HS-5 (cell line): ENCODE measurements at regions not wholly inside any gene's neighbourhood (a gene's known extent, or its start where the extent isn't known, plus 50 kb on each side); places are given as distances from the start of the nearest gene placed in this dataset.
A peak's percentile ranks its signal among the peaks of the same experiment; 100 is the strongest.

ENCODE experiments used
- DNase-seq: peaks from one replicate; pipeline ENCODE4 v3.0.0-alpha.2; 2012; ENCODE audit warnings: low read depth

DNA sequence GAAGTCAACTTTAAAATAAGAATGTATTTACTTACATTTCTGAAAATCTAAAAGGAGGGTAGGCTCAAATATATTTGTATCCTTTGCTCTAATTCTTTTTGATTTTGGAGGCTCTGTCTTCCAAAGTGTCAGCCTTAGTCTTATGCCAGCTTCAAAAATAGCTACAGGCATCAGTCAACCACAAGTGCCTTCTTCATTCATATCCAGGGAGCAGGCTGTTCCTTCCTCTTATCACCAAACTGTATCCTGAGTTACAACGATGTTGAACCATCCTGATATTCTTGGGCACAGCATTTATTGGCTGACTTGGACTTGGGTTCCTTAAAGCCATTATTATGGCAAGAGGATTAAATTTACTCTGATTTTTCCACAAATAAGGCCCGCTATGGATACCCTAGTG is 1161.3 kb downstream of the PCDH17 start:
- no peak for DNase-seq

DNA sequence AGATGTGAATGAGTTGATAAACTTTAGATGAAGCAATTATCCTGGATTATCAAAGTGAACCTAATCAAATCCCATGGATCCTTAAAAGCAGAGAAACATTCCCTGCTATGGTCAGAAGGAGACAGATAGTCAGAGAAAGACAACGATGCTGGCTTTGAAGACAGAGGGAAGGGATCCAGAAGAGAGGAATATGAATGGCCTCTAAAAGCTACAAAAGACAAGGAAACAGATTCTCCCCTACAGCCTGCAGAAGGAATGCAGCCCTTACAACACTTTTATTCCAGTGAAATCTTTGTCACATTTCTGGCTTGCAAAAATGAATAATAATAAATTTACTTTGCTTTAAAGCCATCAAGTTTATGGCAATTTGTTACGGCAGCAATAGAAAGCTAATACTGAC is 1164.2 kb downstream of the PCDH17 start:
- no peak for DNase-seq

- DNase-seq: no peak
Measured at GRCh38 chr13:58804832-58805231, 1173.3 kb downstream of the PCDH17 start.

- DNase-seq: no peak
Measured at GRCh38 chr13:58806401-58806800, 1174.9 kb downstream of the PCDH17 start.

GRCh38 chr13:58823701-58824100 is 1192.2 kb downstream of the PCDH17 start:
- DNase-seq: no peak

DNA sequence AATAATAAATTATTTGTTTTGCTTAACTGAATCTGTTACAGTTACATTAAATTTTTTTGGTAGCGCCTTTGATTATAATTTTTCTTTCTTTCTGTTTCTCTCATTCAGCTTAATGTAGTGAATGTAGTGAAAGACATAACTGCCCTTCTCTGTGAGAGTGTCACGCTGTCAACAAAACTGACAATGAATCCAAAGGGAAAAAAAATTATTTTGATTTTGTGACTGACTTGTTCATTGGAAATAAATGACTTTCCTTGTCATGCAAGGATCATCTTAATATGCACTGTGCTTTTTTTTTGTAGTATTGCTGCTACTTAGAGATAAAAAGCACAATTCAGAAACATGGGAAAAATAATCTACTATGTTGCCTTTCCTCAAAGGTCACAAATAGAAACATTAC is 1196.4 kb downstream of the PCDH17 start:
- DNase-seq: no peak

DNA sequence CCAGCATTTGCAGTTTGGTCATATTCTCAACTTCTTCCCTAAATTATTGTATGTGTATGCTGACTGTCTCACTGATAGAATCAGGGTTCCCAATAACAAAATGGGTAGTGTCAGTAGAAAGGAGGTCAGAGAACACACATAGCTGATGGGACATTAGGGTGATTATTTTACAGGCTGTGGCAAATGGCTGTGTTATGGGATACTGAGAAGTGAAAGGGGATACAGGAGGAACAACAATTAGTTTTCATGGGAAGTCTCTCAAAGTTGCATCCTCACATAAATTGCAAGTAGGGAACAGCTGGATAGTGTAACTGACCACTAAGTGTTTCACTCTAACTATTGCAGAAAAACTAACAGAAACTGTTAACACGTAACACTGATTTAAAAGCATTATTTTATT is 1199.3 kb downstream of the PCDH17 start:
- no peak for DNase-seq

GRCh38 chr13:58838615-58839014 is 1207.1 kb downstream of the PCDH17 start:
- no peak for DNase-seq

GRCh38 chr13:58843071-58843470 is 1211.5 kb downstream of the PCDH17 start:
- DNase-seq: no peak

- DNase-seq: no peak
Measured at GRCh38 chr13:58843567-58843966, 1212.0 kb downstream of the PCDH17 start.

DNA sequence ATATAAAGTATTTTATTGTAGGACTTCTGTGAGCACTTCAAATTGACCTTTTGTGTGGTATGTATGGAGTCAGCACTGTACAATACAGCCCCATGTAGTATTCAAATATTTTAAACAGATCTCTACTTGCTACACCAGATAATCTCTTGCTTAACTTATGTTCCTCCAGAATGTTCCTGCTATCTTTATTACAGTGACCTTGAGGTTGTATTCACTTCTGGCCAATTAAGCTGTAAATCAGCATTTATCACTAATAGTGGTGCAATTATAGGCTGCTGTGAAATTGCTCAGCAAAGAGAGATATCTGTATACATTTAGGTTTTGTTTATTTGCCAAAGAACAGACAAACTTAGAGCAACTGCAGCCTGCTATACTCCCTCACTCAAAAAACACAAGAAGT is 1218.6 kb downstream of the PCDH17 start:
- no peak for DNase-seq

- DNase-seq: peak; percentile 19
Measured at GRCh38 chr13:58852076-58852475, 1220.5 kb downstream of the PCDH17 start.

- DNase-seq: peak; percentile 34
Measured at GRCh38 chr13:58855283-58855682, 1223.7 kb downstream of the PCDH17 start.

GRCh38 chr13:58858870-58859371 is 1227.4 kb downstream of the PCDH17 start:
- no peak for DNase-seq

- no peak for DNase-seq
Measured at GRCh38 chr13:58865286-58865685, 1233.7 kb downstream of the PCDH17 start.

GRCh38 chr13:58869566-58869965 is 1238.0 kb downstream of the PCDH17 start:
- no peak for DNase-seq

GRCh38 chr13:58876473-58876872 is 1244.9 kb downstream of the PCDH17 start:
- no peak for DNase-seq

DNA sequence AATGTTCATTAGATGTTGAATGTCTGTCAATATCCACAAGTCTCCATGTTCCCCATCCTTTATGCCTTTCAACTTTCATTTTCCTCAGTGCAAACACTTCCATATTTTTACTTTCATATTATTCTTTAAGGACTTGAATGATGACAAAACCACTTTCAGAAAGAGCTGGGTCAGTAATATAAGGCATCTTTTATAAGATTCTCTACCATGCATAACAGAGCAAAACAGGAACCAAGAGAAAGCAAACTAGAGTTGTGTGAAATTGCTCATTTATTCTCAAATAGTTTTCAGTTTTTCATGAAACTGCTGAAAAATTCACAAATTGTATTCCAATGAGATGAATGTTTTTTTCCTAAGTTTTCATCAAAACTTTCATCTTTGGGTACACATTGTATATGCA is 1247.6 kb downstream of the PCDH17 start:
- DNase-seq: no peak

- DNase-seq: no peak
Measured at GRCh38 chr13:58882516-58882915, 1251.0 kb downstream of the PCDH17 start.

- DNase-seq: no peak
Measured at GRCh38 chr13:58883405-58883804, 1251.9 kb downstream of the PCDH17 start.

GRCh38 chr13:58884353-58885209 is 1253.0 kb downstream of the PCDH17 start:
- no peak for DNase-seq

- no peak for DNase-seq
Measured at GRCh38 chr13:58889474-58889873, 1257.9 kb downstream of the PCDH17 start.

- DNase-seq: no peak
Measured at GRCh38 chr13:58893396-58893795, 1261.9 kb downstream of the PCDH17 start.
